ENCODE measurements at regions not wholly inside any gene's neighbourhood (a gene's known extent, or its start where the extent isn't known, plus 50 kb on each side); places are given as distances from the start of the nearest gene placed in this dataset.
A peak's percentile ranks its signal among the peaks of the same experiment; 100 is the strongest.
"Not testable (repeated sequence)": the region's sequence is repeated elsewhere in the genome, so short reads cannot be mapped to it uniquely, and the experiment has no call there.

DNA sequence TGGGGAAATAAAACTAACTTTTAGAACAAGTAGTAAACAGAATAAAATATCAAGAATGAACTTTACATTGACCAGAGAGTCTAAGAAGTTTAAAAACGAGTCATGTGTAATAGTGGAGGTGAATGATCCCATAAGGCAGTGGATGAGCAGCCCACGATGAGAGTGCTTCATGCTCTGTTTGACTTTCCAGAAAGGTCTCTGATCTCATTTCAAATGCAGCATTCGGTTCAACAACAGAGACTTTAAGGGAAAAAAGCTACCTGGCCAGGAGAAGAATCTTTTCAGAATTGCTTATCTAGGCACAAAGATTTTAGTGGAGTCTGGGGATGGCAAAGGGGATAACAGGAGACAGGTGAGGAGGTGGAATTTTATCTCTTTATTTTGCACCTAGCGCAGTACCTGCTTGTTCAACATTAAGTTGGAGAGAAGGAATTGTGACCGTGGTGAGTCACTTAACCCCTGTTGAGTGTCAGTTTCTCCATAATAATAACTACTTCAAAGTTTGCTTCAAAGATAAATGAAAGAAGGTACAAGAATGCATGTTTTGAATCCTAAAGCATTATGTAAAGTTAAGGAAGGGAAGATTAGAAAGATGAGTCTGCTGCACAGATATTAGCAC lies 94.9 kb upstream of the KIF26B start:
- H3K9ac ChIP-seq (ENCODE audit: low read depth, low read length), result peak overlapping the region; percentile 39; the same call in 1 of the 2 replicates
- H3K36me3 ChIP-seq (ENCODE audit: insufficient read depth, low read depth, low read length), result no peaks in the 10 kb centered on the region
- peak overlapping the region; percentile 24; the same call in 1 of the 2 replicates for H3K4me3 ChIP-seq (ENCODE audit: low read length)
- H3K4me1 ChIP-seq (ENCODE audit: insufficient read depth, low read length), result peaks cover 25% of the 10 kb centered on the region
- no peaks in the 10 kb centered on the region for H3K9me3 ChIP-seq (ENCODE audit: insufficient read depth, low read depth, low read length)
- H3K27me3 ChIP-seq (ENCODE audit: insufficient read depth, low read length), result no peaks in the 10 kb centered on the region
- H3K27ac ChIP-seq (ENCODE audit: low read length), result no peak overlapping the region

DNA sequence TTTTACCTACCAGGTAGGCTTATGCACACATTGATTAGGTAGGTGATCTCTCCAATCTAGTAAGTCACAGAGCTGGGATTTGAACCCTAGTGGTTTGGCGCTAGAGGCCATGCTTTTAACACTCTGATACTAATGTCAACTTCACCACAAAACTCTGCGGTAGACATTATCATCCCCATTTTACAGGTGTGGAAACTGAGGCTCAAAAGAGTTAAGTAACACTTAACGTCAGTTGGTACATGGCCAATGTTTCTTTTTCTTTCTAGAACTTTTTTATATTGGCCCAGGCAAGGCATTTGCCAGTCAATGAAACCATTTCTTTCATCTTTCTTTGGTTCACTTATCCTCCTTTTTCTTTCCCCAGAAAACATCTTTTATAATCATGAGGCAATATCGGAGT lies 95.9 kb upstream of the KIF26B start:
- no peaks in the 10 kb centered on the region for H3K36me3 ChIP-seq (ENCODE audit: insufficient read depth, low read depth, low read length)
- H3K9me3 ChIP-seq (ENCODE audit: insufficient read depth, low read depth, low read length), result peaks cover 2% of the 10 kb centered on the region; the same call in 1 of the 2 replicates
- no peak overlapping the region for H3K9ac ChIP-seq (ENCODE audit: low read depth, low read length)
- no peaks in the 10 kb centered on the region for H3K27me3 ChIP-seq (ENCODE audit: insufficient read depth, low read length)
- no peak overlapping the region for H3K4me3 ChIP-seq (ENCODE audit: low read length)
- peaks cover 25% of the 10 kb centered on the region for H3K4me1 ChIP-seq (ENCODE audit: insufficient read depth, low read length)
- no peak overlapping the region for H3K27ac ChIP-seq (ENCODE audit: low read length)

DNA sequence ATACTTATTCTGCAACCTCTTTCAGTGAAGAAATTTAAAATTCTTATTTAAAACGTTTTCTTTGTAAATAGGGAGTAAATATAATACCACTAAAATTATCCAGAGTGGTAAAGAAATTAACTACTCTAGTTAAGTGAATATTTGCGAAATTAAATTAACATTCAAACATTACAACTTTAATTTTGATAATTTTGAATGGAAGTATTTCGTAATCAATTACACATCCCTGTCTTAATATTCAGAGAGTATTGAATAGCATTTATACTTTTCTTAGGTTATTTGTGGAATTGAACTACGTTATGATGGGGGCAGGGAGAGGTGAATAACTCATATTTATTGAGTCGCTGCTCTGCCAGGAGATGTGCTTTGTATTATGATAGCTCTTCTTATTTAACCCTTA lies 96.3 kb upstream of the KIF26B start:
- Histone ChIP-seq H3K27me3 (ENCODE audit: insufficient read depth, low read length) (no peaks in the 10 kb centered on the region), H3K4me3 (ENCODE audit: low read length) (no peak overlapping the region), H3K27ac (ENCODE audit: low read length) (no peak overlapping the region), H3K9ac (ENCODE audit: low read depth, low read length) (no peak overlapping the region), H3K4me1 (ENCODE audit: insufficient read depth, low read length) (peaks cover 27% of the 10 kb centered on the region), H3K36me3 (ENCODE audit: insufficient read depth, low read depth, low read length) (no peaks in the 10 kb centered on the region), H3K9me3 (ENCODE audit: insufficient read depth, low read depth, low read length) (peaks cover 2% of the 10 kb centered on the region; the same call in 1 of the 2 replicates)

DNA sequence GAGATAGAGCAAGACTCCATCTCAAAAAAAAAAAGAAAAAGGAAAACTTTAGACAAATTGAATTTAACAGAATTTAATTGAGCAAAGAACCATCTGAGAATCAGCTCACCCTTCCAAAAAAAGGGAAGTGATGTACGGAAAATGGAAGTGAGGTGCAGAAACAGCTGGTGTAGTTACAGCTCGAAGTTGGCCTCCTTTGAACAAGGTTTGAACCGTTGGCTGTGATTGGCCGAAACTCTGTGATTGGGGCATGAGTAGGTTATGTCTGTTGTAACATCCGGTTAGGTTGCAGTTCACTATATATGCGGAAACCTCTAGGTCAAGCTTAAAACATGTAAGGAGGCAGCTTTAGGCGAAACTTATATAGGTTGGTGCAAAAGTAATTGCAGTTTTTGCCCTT lies 97.9 kb upstream of the KIF26B start:
- Histone ChIP-seq H3K9me3 (ENCODE audit: insufficient read depth, low read depth, low read length) (peaks cover 2% of the 10 kb centered on the region; the same call in 1 of the 2 replicates), H3K36me3 (ENCODE audit: insufficient read depth, low read depth, low read length) (no peaks in the 10 kb centered on the region), H3K27me3 (ENCODE audit: insufficient read depth, low read length) (no peaks in the 10 kb centered on the region), H3K27ac (ENCODE audit: low read length) (no peak overlapping the region), H3K4me3 (ENCODE audit: low read length) (no peak overlapping the region), H3K9ac (ENCODE audit: low read depth, low read length) (no peak overlapping the region), H3K4me1 (ENCODE audit: insufficient read depth, low read length) (peaks cover 36% of the 10 kb centered on the region)

DNA sequence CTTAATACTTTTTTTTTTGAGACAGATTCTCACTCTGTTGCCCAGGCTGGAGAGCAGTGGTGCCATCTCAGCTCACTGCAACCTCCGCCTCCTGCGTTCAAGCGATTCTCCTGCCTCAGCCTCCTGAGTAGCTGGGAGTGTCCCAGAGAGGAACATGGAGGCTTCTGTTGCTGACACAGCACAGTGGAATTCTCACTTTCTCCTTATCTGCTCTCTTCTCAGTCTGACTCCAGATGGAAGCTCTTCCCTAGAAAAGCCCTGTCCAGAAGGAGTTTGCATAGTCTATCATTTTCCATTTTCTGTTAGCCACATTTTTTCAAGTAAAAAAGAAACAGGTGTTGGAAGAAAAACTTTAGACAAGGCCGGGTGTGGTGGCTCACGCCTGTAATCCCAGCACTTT lies 98.5 kb upstream of the KIF26B start:
- not testable (repeated sequence) for H3K9ac ChIP-seq (ENCODE audit: low read depth, low read length); H3K27me3 ChIP-seq (ENCODE audit: insufficient read depth, low read length); H3K27ac ChIP-seq (ENCODE audit: low read length); H3K4me3 ChIP-seq (ENCODE audit: low read length); H3K9me3 ChIP-seq (ENCODE audit: insufficient read depth, low read depth, low read length); H3K36me3 ChIP-seq (ENCODE audit: insufficient read depth, low read depth, low read length)
- peaks cover 39% of the 10 kb centered on the region for H3K4me1 ChIP-seq (ENCODE audit: insufficient read depth, low read length)

DNA sequence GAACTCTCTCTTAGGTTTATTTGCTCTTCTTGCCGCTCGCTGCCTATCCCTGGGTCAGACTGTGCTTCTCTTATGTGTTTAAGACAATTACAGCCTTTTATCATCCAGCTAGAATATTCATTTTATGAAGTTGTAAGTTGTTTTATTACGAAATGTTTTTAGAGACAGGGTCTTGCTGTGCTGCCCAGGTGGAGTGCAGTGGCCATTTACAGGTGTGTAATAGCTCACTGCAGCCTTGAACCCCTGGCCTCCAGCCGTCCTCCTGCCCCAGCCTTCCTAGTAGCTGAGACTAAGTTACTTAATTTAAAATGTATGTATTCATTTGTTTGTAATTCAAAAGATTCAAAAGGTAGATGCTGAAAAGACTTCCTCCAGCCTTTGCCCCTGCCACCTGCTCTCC lies 99.0 kb upstream of the KIF26B start:
- no peak overlapping the region for H3K4me3 ChIP-seq (ENCODE audit: low read length)
- H3K27ac ChIP-seq (ENCODE audit: low read length), result no peak overlapping the region
- H3K27me3 ChIP-seq (ENCODE audit: insufficient read depth, low read length), result no peaks in the 10 kb centered on the region
- no peak overlapping the region for H3K9ac ChIP-seq (ENCODE audit: low read depth, low read length)
- peaks cover 2% of the 10 kb centered on the region; the same call in 1 of the 2 replicates for H3K9me3 ChIP-seq (ENCODE audit: insufficient read depth, low read depth, low read length)
- no peaks in the 10 kb centered on the region for H3K36me3 ChIP-seq (ENCODE audit: insufficient read depth, low read depth, low read length)
- peaks cover 35% of the 10 kb centered on the region for H3K4me1 ChIP-seq (ENCODE audit: insufficient read depth, low read length)

DNA sequence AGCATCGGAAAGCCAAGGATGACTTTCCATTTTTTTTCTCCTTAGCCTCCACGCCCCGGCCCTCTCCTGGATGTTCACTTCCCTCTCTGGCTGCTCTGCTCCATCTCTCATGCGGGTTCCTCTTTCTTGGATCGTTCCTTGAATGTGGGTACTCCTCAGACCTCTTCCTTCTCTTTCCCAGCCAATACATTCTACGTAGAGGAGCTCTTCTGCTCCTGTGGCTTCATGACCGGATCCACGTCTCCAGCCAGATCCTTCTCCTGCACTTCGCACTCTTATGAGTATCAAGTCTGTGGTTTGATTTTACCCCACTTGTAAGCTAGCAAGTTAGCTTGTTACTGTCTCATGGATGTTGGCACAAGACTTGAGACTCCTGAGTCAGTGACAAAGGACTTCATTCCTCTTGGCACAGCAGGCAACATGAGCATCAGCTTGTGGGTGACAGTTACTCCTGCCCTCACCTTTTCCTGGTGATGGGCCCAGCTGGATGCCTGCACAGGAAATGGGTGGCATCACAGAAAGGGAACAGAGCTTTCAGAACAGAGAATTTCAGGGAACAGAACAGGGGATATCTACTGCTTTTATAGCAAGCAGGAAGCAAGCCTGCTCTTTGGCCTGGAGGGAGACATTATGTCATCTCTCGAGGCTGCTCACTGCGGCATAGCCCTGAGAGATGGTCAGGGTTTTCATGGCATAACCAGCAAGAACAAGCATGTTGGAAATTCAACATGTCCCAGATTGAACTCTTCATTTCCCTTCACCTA lies 100.1 kb upstream of the KIF26B start:
- Histone ChIP-seq H3K9ac (ENCODE audit: low read depth, low read length) (no peak overlapping the region), H3K36me3 (ENCODE audit: insufficient read depth, low read depth, low read length) (no peaks in the 10 kb centered on the region), H3K27ac (ENCODE audit: low read length) (no peak overlapping the region), H3K9me3 (ENCODE audit: insufficient read depth, low read depth, low read length) (peaks cover 2% of the 10 kb centered on the region; the same call in 1 of the 2 replicates), H3K4me1 (ENCODE audit: insufficient read depth, low read length) (peaks cover 26% of the 10 kb centered on the region), H3K4me3 (ENCODE audit: low read length) (no peak overlapping the region), H3K27me3 (ENCODE audit: insufficient read depth, low read length) (no peaks in the 10 kb centered on the region)

DNA sequence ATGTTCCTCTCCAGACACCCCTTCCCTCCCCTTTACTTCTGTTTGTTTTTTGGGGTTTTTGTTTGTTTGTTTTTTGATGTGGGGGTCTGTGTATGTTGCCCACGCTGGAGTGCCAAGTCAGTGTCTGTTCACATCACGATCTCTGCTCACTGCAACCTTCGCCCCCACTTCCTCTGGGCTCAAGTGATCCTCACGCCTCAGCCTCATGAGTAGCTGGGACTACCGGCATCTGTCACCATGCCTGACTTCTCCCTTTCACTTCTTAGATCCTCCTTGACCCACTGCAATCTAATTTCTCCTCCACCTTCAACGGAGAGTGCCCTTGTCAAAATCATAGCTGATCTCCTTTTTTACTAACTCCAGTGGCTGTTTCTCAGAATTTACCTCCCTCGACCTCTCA lies 100.7 kb upstream of the KIF26B start:
- Histone ChIP-seq H3K36me3 (ENCODE audit: insufficient read depth, low read depth, low read length) (no peaks in the 10 kb centered on the region), H3K27me3 (ENCODE audit: insufficient read depth, low read length) (no peaks in the 10 kb centered on the region), H3K4me1 (ENCODE audit: insufficient read depth, low read length) (peaks cover 20% of the 10 kb centered on the region), H3K4me3 (ENCODE audit: low read length) (no peak overlapping the region), H3K27ac (ENCODE audit: low read length) (no peak overlapping the region), H3K9ac (ENCODE audit: low read depth, low read length) (no peak overlapping the region), H3K9me3 (ENCODE audit: insufficient read depth, low read depth, low read length) (peaks cover 2% of the 10 kb centered on the region; the same call in 1 of the 2 replicates)

DNA sequence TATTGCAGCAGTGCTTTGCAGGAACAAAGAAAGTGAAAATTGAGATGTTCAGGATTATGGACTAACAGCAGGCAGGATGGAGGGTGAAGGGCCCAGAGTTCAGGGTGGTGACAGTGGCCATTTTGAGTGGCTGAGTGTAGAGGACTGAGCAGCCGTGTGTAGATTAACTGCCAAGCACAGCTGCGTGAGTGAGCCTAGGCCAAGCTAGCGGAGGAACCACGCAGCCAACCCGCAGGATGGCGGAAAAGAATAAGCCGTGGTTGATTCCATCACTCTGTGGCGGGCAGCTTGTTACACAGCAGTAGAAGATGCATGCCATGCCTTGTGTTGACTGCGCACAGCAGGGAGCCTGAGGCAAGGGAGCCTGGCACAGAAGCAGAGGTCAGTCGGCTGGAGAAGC lies 102.5 kb upstream of the KIF26B start:
- H3K4me1 ChIP-seq (ENCODE audit: insufficient read depth, low read length), result peaks cover 14% of the 10 kb centered on the region; the same call in 1 of the 2 replicates

DNA sequence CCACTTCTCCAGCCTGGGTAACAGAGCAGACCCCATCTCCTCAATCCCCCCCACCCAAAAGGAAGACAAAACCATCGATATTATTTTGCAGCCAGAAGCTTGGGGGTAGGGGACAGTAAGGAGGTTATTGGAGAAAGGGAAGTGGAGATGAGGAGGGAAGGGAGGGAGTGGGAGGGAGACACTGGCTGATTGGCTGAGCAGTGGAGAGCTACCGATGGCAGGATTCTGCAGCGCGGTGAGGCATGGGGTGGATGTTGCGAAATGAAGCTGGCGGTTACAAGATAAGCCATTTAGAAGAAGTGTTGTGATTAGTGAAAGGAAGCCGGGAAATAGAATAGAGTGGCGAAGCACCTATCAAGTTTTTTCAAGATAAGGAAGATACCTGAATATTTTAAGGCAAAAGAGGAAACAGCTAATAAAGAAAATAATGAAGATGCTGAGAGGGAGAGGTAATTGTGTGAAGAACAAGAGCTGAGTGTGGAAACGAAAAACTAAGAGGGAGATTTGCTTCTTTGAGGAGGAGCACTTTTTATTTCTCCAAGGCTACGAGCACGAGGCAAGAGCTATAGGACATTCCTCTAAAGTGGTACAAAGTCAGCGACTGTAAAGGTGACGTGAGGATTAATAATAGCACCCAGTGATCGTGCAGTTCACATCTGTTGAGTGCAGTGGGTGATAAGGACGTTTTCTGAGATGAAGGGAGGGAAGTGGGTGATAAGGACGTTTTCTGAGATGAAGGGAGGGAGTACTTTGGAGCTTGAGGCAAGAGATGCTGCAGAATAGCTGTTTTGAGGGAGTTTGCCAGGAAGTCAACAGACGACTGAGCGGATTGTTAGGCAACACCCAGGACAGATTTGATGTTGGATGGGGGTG lies 103.2 kb upstream of the KIF26B start:
- Histone ChIP-seq H3K4me3 (ENCODE audit: low read length) (no peak overlapping the region), H3K36me3 (ENCODE audit: insufficient read depth, low read depth, low read length) (no peaks in the 10 kb centered on the region), H3K9ac (ENCODE audit: low read depth, low read length) (no peak overlapping the region), H3K27me3 (ENCODE audit: insufficient read depth, low read length) (no peaks in the 10 kb centered on the region), H3K27ac (ENCODE audit: low read length) (no peak overlapping the region), H3K9me3 (ENCODE audit: insufficient read depth, low read depth, low read length) (peaks cover 2% of the 10 kb centered on the region; the same call in 1 of the 2 replicates), H3K4me1 (ENCODE audit: insufficient read depth, low read length) (peaks cover 18% of the 10 kb centered on the region; the same call in 1 of the 2 replicates)

More for the DNA sequence above, 102.5 kb upstream of the KIF26B start:
- Histone ChIP-seq H3K4me3 (ENCODE audit: low read length) (no peak overlapping the region), H3K27me3 (ENCODE audit: insufficient read depth, low read length) (no peaks in the 10 kb centered on the region), H3K9ac (ENCODE audit: low read depth, low read length) (no peak overlapping the region), H3K9me3 (ENCODE audit: insufficient read depth, low read depth, low read length) (peaks cover 2% of the 10 kb centered on the region; the same call in 1 of the 2 replicates), H3K27ac (ENCODE audit: low read length) (no peak overlapping the region), H3K36me3 (ENCODE audit: insufficient read depth, low read depth, low read length) (no peaks in the 10 kb centered on the region)

DNA sequence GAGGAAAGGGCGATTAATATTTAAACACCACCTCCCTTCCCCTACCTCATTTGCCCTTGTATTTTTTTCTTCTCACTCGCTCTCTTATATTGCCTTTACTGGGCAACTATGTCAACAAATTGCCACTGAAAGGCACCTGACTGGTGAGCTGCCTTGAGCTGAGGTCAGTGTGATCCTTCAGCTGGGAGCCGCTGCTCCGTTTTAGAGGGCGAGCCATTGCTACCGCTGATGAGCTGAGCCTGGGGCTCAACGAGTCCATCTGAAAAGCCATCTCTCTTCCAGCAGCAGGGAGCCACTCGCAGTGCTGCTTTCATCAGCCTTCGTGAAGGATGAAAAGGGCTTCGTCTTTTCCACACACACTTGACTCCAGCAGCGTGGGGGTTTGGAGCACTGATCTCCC lies 108.0 kb upstream of the KIF26B start:
- peaks cover 10% of the 10 kb centered on the region; the same call in 1 of the 2 replicates for H3K4me1 ChIP-seq (ENCODE audit: insufficient read depth, low read length)
- no peak overlapping the region for H3K27ac ChIP-seq (ENCODE audit: low read length)
- no peak overlapping the region for H3K4me3 ChIP-seq (ENCODE audit: low read length)
- no peak overlapping the region; the same call in 1 of the 2 replicates for H3K9ac ChIP-seq (ENCODE audit: low read depth, low read length)
- H3K27me3 ChIP-seq (ENCODE audit: insufficient read depth, low read length), result no peaks in the 10 kb centered on the region
- H3K36me3 ChIP-seq (ENCODE audit: insufficient read depth, low read depth, low read length), result no peaks in the 10 kb centered on the region
- H3K9me3 ChIP-seq (ENCODE audit: insufficient read depth, low read depth, low read length), result no peaks in the 10 kb centered on the region
